GM10248 (cell line): ENCODE measurements at regions not wholly inside any gene's neighbourhood (a gene's known extent, or its start where the extent isn't known, plus 50 kb on each side); places are given as distances from the start of the nearest gene placed in this dataset.

Experiments
- CTCF ChIA-PET: fragments of 300-600 bp; sonication (Branson Sonifier 250); formaldehyde crosslinking; extraction: SDS; loops from one replicate; lab custom pipeline; 2021; ENCODE audit warnings: antibody characterized with exemption; lab: Yijun Ruan, JAX
- POLR2A ChIA-PET: fragments of 350-650 bp; sonication (Branson Sonifier 250); formaldehyde crosslinking; extraction: SDS; loops from one replicate; lab custom pipeline; 2020; ENCODE audit warnings: antibody characterized with exemption; lab: Yijun Ruan, JAX
- DNase-seq: peaks from one replicate; pipeline ENCODE4 v3.0.0; 2012; ENCODE audit errors: extremely low spot score
- CTCF ChIP-seq: IDR thresholded peaks from 2 replicates; pipeline ENCODE4 v1.5.1; 2012; ENCODE audit warnings: mild to moderate bottlenecking, low read depth; ENCODE audit errors: extremely low read depth, missing control alignments, control extremely low read depth

GRCh38 chr2:174690026-174690425, 74.2 kb downstream of the CHRNA1 start:
- no peak for DNase-seq
- TF ChIP-seq CTCF, result no peak
- ChIA-PET POLR2A (no interaction called here), CTCF (interaction anchor here (1.8 to 8.0 kb wide), 6 partner anchors 8 to 112 kb away, joined by 5 to 150 read pairs (median 43); partner anchors contain the start of gene WIPF1)

GRCh38 chr2:174688079-174688478, 76.2 kb downstream of the CHRNA1 start:
- ChIA-PET POLR2A (no interaction called here), CTCF (interaction anchor here (0.6 to 8.0 kb wide), 32 partner anchors 8 to 225 kb away, joined by 3 to 150 read pairs (median 5); partner anchors contain the start of genes GPR155 and WIPF1)
- peak; percentile 1 for TF ChIP-seq CTCF
- no peak for DNase-seq

GRCh38 chr2:174686430-174686829, 77.8 kb downstream of the CHRNA1 start:
- no peak for DNase-seq
- ChIA-PET POLR2A (no interaction called here), CTCF (interaction anchor here (0.8 to 8.0 kb wide), 14 partner anchors 9 to 224 kb away, joined by 3 to 150 read pairs (median 16); partner anchors contain the start of gene WIPF1)
- no peak for TF ChIP-seq CTCF

- CTCF ChIA-PET, result interaction anchor here (0.7 to 8.0 kb wide), 4 partner anchors 9 to 220 kb away, joined by 3 to 150 read pairs (median 5); no protein-coding TSS in a partner anchor
- peak; percentile 29 for TF ChIP-seq CTCF
- DNase-seq, result peak; percentile 44
- POLR2A ChIA-PET, result no interaction called here
Observed at GRCh38 chr2:174683392-174683759, 80.9 kb downstream of the CHRNA1 start.

GRCh38 chr2:174682578-174683391, 81.5 kb downstream of the CHRNA1 start:
- TF ChIP-seq CTCF, result no peak
- DNase-seq, result peak; percentile 66
- CTCF ChIA-PET, result interaction anchor here (1.2 to 8.0 kb wide), 5 partner anchors 13 to 220 kb away, joined by 3 to 150 read pairs (median 7); no protein-coding TSS in a partner anchor
- POLR2A ChIA-PET, result no interaction called here

- ChIA-PET POLR2A (no interaction called here), CTCF (interaction anchor here (1.0 to 1.8 kb wide), 4 partner anchors 13 to 221 kb away, joined by 3 to 7 read pairs (median 4); no protein-coding TSS in a partner anchor)
- TF ChIP-seq CTCF, result no peak
- DNase-seq, result peak; percentile 53
Observed at GRCh38 chr2:174682007-174682577, 82.2 kb downstream of the CHRNA1 start.
